Neutrophil (primary cell): ENCODE measurements at regions not wholly inside any gene's neighbourhood (a gene's known extent, or its start where the extent isn't known, plus 50 kb on each side); places are given as distances from the start of the nearest gene placed in this dataset.

Experiments used
- H3K27ac ChIP-seq: fragments of 200-600 bp; sonication (generic); 2 replicates; pipeline ENCODE4 v1.5.1; 2016; ENCODE audit warnings: mild to moderate bottlenecking, moderate library complexity
- H3K27me3 ChIP-seq: fragments of 200-600 bp; sonication (generic); 2 replicates; pipeline ENCODE4 v1.6.0; 2016; ENCODE audit warnings: mild to moderate bottlenecking
- H3K36me3 ChIP-seq: fragments of 200-600 bp; sonication (generic); 2 replicates; pipeline ENCODE4 v1.5.1; 2017
- H3K4me1 ChIP-seq, 2 experiments: fragments of 200-600 bp in 1 of 2; sonication (generic) in 1 of 2; 1 replicate in 1 of 2; 2 replicates in 1 of 2; pipeline versions ENCODE4 v1.5.1 to v1.6.1; 2013 to 2016; ENCODE audit warnings: low read depth in 1 of 2, low read length in 1 of 2, mild to moderate bottlenecking in 1 of 2, moderate library complexity in 1 of 2; ENCODE audit not compliant: control insufficient read depth in 1 of 2, insufficient read depth in 1 of 2
- H3K4me3 ChIP-seq, 2 experiments: fragments of 200-600 bp in 1 of 2; sonication (generic) in 1 of 2; 1 replicate in 1 of 2; 2 replicates in 1 of 2; pipeline ENCODE4 v1.5.1; 2013 to 2016; ENCODE audit warnings: low read depth in 1 of 2, low read length in 1 of 2, mild to moderate bottlenecking in 1 of 2, moderate library complexity in 1 of 2
- H3K9me3 ChIP-seq: fragments of 200-600 bp; sonication (generic); 2 replicates; pipeline ENCODE4 v1.5.1; 2016
- CTCF ChIP-seq: fragments of 200-600 bp; sonication (generic); IDR thresholded peaks from 2 replicates; pipeline ENCODE4 v1.5.1; 2016; ENCODE audit warnings: antibody characterized with exemption

- Histone ChIP-seq H3K27ac (no peak overlapping the region), H3K9me3 (no peaks in the 10 kb centered on the region), H3K4me1 (peaks cover 0 to 3% of the 10 kb centered on the region in 2 experiments), H3K27me3 (no peaks in the 10 kb centered on the region), H3K4me3 (no peak overlapping the region), H3K36me3 (no peaks in the 10 kb centered on the region)
- no peak for TF ChIP-seq CTCF
Measured at GRCh38 chr14:98867146-98867545, 404.9 kb downstream of the BCL11B start.

- Histone ChIP-seq H3K4me1 (peaks cover 0 to 3% of the 10 kb centered on the region in 2 experiments), H3K27ac (no peak overlapping the region), H3K27me3 (no peaks in the 10 kb centered on the region), H3K36me3 (no peaks in the 10 kb centered on the region), H3K9me3 (no peaks in the 10 kb centered on the region), H3K4me3 (no peak overlapping the region)
- no peak for TF ChIP-seq CTCF
Measured at GRCh38 chr14:98867726-98868125, 404.3 kb downstream of the BCL11B start.

- TF ChIP-seq CTCF = no peak
- Histone ChIP-seq H3K9me3 (no peaks in the 10 kb centered on the region), H3K36me3 (no peaks in the 10 kb centered on the region), H3K4me1 (peaks cover 0 to 3% of the 10 kb centered on the region in 2 experiments), H3K27ac (no peak overlapping the region), H3K27me3 (no peaks in the 10 kb centered on the region), H3K4me3 (no peak overlapping the region)
Measured at GRCh38 chr14:98868866-98869265, 403.1 kb downstream of the BCL11B start.

GRCh38 chr14:98871796-98872195, 400.2 kb downstream of the BCL11B start:
- peaks cover 0 to 3% of the 10 kb centered on the region in 2 experiments for H3K4me1 ChIP-seq
- TF ChIP-seq CTCF = no peak
- H3K4me3 ChIP-seq = no peak overlapping the region
- no peaks in the 10 kb centered on the region for H3K27me3 ChIP-seq
- no peaks in the 10 kb centered on the region for H3K36me3 ChIP-seq
- no peaks in the 10 kb centered on the region for H3K9me3 ChIP-seq
- no peak overlapping the region for H3K27ac ChIP-seq

- no peak for TF ChIP-seq CTCF
- Histone ChIP-seq H3K4me3 (no peak overlapping the region), H3K27ac (no peak overlapping the region), H3K9me3 (no peaks in the 10 kb centered on the region), H3K36me3 (no peaks in the 10 kb centered on the region), H3K4me1 (no peaks in the 10 kb centered on the region), H3K27me3 (no peaks in the 10 kb centered on the region)
Measured at GRCh38 chr14:98877065-98877464, 394.9 kb downstream of the BCL11B start.

GRCh38 chr14:98878282-98878681, 393.7 kb downstream of the BCL11B start:
- Histone ChIP-seq H3K27me3 (no peaks in the 10 kb centered on the region), H3K27ac (no peak overlapping the region), H3K4me3 (no peak overlapping the region), H3K36me3 (no peaks in the 10 kb centered on the region), H3K9me3 (no peaks in the 10 kb centered on the region), H3K4me1 (no peaks in the 10 kb centered on the region)
- no peak for TF ChIP-seq CTCF
